ENCODE measurements at regions not wholly inside any gene's neighbourhood (a gene's known extent, or its start where the extent isn't known, plus 50 kb on each side); places are given as distances from the start of the nearest gene placed in this dataset.

GRCh38 chr3:86176445-86176784, 814.5 kb downstream of the VGLL3 start:
- DNase-seq (ENCODE audit: low read depth), result no peak

DNA sequence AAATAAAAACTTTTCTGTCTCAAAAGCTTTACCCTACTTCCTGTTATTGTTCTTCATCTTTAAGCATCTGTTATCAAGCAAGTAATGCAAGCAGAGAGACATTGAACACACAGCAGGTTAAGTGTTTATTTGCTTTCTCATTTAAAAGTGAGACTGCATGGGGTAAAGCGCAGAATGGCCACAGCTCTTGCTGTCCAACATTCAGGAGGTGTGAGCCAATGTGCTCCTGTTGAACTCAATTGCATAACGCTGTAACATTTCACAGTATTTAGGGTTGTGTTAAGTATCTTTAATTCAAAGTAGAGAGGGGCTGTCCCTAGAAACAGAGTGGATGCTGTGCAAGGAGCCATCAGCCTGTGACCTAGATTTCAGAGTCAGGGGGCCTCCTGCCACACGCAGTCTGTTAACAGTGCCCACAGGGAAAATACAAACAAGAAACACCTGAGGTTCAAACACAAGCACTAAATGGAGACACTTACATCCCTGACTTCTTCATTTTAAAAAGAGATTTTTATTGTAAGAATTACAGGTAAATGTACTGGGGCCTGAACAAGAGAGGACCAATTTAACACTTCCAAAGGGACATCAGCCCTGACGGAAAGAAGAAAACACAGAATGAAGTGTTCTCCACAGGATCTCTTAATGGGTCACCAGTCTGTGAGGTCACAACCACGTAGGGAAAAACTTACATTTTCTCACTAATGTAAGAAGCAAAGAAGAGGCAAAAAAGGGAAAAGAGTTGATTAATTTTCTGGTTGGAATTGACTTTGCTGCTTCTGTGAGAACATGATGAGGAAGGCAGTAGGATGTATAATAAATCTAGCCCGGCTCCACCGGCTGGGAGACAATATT, 815.1 kb downstream of the VGLL3 start:
- no peak for DNase-seq (ENCODE audit: low read depth)

DNA sequence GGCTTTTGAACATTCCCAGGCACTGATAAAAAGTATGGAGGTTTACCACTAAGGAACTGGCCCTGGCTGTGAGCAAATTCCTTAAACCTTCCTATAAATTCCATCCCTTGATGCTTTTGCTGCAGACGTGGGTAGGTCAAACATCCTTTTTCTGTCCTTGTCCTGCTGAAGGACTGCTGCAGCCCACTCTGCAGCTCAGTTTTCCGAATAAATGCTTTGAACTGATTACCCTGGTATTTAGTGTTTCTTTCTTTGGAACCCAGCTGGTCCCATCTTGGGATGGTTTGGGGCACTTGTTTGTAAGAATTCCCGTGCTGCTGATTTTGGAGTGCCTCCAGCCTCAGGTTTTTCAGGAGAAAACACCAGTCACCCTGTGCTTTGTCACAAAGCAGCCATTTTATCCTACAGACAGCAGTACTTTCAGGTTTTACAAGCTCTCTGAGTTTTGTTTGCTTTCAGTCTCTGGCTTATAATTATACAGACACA, 815.9 kb downstream of the VGLL3 start:
- DNase-seq (ENCODE audit: low read depth), result no peak

DNA sequence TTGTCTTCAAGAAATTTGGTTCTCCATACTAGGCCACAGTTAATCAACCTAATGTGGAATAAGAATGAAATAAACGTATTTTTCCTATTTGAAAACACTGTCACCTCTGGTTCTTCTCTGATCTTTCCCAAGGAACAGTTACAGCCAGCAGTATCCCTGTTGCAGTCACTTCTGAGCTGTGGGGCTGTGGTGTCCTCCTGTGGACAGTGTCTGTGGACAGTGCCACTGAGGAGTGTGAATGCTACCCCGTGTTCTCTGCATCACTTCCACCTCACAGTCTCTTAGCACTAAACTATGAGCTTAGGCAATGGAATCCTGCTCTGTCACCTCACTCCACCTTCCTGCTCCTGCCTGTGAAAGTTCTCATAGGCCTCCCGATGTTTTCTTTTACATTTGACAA, 817.5 kb downstream of the VGLL3 start:
- no peak for DNase-seq (ENCODE audit: low read depth)

GRCh38 chr3:86168512-86168911, 822.4 kb downstream of the VGLL3 start:
- DNase-seq (ENCODE audit: low read depth), result no peak

DNA sequence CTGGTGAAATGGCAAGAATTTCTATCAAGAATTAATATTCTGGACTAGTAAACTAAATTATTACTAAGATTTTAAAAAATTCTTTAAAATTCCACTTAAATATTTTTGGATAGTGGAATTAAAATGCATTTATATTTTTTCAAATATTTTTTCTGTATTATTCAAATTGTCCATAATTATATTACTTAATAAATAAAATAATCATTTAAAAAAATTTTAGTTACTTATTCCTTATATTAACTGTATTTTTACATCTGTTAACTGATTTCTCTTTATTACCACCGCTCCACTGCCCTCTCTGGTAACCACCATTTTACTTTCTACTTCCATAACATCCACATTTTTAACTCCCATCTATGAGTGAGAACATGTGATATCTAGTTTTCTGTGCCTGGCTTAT, 828.4 kb downstream of the VGLL3 start:
- DNase-seq (ENCODE audit: low read depth), result no peak

DNA sequence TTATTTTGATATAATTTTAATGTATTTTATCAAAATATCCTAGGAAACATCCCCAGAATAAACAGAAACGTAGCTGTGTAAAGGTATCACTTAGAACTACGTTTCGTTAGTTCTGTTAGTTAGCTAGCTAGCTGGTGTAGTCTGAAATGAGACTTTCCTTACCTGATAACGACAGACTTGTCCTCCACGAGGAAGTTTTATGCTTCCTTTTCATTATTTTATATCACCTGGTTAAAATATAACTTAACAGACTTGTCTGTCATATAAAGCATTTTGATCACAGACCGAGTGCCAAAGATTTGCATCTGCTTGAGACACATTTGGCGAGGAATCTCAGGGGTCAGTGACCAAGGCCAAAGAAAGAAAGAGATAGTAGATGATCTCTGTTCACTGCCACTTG, 829.5 kb downstream of the VGLL3 start:
- no peak for DNase-seq (ENCODE audit: low read depth)

DNA sequence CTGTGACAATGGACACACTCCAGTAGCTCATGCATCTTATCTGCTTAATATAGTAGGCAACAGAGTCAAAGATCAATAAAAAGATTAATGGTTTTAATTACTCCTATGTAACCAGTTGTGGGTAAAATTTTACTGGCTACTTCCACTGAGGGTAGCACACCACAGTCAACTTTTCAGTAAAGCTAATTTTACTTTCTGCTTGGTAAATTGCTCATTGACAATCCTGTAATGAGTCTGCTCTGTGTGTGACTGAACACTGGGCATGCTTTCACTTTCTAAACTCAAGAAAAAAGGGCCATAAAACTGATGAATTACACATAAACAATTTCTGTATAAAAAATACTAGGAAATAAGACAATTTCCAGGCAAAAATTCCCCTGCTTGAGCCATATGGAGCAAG, 838.3 kb downstream of the VGLL3 start:
- no peak for DNase-seq (ENCODE audit: low read depth)

DNA sequence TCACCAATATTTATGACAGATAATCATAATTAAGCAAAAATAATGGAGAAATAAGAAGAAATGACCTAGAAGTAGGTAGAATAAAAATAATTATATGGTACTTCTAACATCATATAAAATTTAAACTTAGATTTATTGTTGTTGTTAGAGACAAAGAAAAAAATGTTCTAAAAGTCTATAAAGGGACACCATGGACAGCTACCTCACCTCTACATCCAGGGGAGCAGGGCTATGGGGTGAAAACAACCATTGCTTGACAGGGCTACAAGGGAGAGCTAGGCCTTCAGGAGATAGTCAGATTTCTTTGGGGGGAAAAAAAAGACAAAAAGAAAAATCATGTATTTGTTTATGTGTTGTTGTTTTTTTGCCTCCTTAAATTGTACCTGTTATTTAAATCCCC, 841.9 kb downstream of the VGLL3 start:
- DNase-seq (ENCODE audit: low read depth), result no peak

- DNase-seq (ENCODE audit: low read depth), result no peak
These were observed 843.8 kb downstream of the VGLL3 start for GRCh38 chr3:86147119-86147518.

GRCh38 chr3:86126552-86126951, 864.4 kb downstream of the VGLL3 start:
- DNase-seq (ENCODE audit: low read depth), result no peak
